HTR-8/SVneo (cell line): ENCODE measurements at regions not wholly inside any gene's neighbourhood (a gene's known extent, or its start where the extent isn't known, plus 50 kb on each side); places are given as distances from the start of the nearest gene placed in this dataset.

Experiments
- DNase-seq: peaks from one replicate; pipeline ENCODE4 v3.0.0; 2011; ENCODE audit warnings: low spot score, mixed read lengths; ENCODE audit not compliant: insufficient read length
- FAIRE-seq: peaks from 2 replicates; lab custom pipeline; 2011; peaks lifted over from hg19 to GRCh38; lab: Jason Lieb, UNC

GRCh38 chr4:20126906-20127305, 124.8 kb upstream of the SLIT2 start:
- DNase-seq (no peak), FAIRE-seq (no peak)

- no peak for DNase-seq
- no peak for FAIRE-seq
Measured at GRCh38 chr4:20124317-20125026, 127.2 kb upstream of the SLIT2 start.

- DNase-seq, result no peak
- no peak for FAIRE-seq
Measured at GRCh38 chr4:20122198-20122988, 129.3 kb upstream of the SLIT2 start.

- DNase-seq, result no peak
- no peak for FAIRE-seq
Measured at GRCh38 chr4:20119141-20119540, 132.6 kb upstream of the SLIT2 start.

- FAIRE-seq (no peak), DNase-seq (no peak)
Measured at GRCh38 chr4:20109391-20109790, 142.3 kb upstream of the SLIT2 start.

- FAIRE-seq, result no peak
- no peak for DNase-seq
Measured at GRCh38 chr4:20106921-20107320, 144.8 kb upstream of the SLIT2 start.

GRCh38 chr4:20101831-20102230, 149.9 kb upstream of the SLIT2 start:
- no peak for DNase-seq
- FAIRE-seq, result no peak

- DNase-seq (no peak), FAIRE-seq (no peak)
Measured at GRCh38 chr4:20096911-20097310, 154.8 kb upstream of the SLIT2 start.

GRCh38 chr4:20095805-20096541, 155.7 kb upstream of the SLIT2 start:
- no peak for FAIRE-seq
- DNase-seq, result no peak

- DNase-seq (no peak), FAIRE-seq (no peak)
Measured at GRCh38 chr4:20091781-20092180, 159.9 kb upstream of the SLIT2 start.

- no peak for DNase-seq
- no peak for FAIRE-seq
Measured at GRCh38 chr4:20087522-20087911, 164.2 kb upstream of the SLIT2 start.

GRCh38 chr4:20086799-20087521, 164.7 kb upstream of the SLIT2 start:
- FAIRE-seq (no peak), DNase-seq (no peak)

- DNase-seq, result no peak
- FAIRE-seq, result no peak
Measured at GRCh38 chr4:20086067-20086798, 165.5 kb upstream of the SLIT2 start.

- FAIRE-seq (no peak), DNase-seq (no peak)
Measured at GRCh38 chr4:20085653-20086052, 166.1 kb upstream of the SLIT2 start.

GRCh38 chr4:20085156-20085555, 166.5 kb upstream of the SLIT2 start:
- no peak for DNase-seq
- no peak for FAIRE-seq

GRCh38 chr4:20084488-20084887, 167.2 kb upstream of the SLIT2 start:
- no peak for FAIRE-seq

GRCh38 chr4:20078644-20079043, 173.1 kb upstream of the SLIT2 start:
- FAIRE-seq (no peak), DNase-seq (no peak)

More at GRCh38 chr4:20084488-20084887, 167.2 kb upstream of the SLIT2 start:
- no peak for DNase-seq

- FAIRE-seq (no peak), DNase-seq (peak; percentile 1)
Measured at GRCh38 chr4:20075248-20075871, 176.3 kb upstream of the SLIT2 start.

- FAIRE-seq, result no peak
- DNase-seq, result no peak
Measured at GRCh38 chr4:20074450-20074849, 177.3 kb upstream of the SLIT2 start.
